ENCODE measurements at regions not wholly inside any gene's neighbourhood (a gene's known extent, or its start where the extent isn't known, plus 50 kb on each side); places are given as distances from the start of the nearest gene placed in this dataset.

DNA sequence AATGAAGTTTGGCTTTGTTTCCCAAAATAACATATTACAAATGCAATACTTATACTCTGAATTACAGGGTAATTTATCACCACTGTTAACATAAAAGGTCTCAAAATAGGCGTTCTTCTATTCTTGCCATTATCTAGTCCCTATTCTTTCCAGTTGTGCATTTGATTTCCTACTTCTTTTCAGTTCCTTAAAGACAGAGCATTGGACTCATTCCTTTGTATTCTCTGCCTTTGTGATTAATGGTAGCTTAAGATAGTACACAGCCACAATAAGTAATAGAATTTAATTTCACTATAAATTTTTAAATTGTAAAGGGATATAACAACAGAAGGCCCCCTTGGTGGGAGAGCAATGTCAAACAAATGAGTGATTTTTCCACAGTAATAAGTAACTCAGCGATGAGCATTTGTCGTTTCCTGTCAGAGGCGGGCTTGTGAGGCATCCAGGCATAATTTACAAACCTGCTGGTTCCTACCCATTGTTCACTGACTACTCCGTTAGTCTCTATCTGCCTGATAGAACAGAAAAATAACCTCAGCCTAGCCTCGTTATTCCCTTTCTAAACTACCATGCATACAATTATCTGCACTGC is 456.6 kb upstream of the REG3G start:
- intact Hi-C loops (cut with DNase I; ENCODE audit: low total_unique reads) = no loop called here
- Histone ChIP-seq H3K9me3 (no peaks in the 10 kb centered on the region), H3K36me3 (no peaks in the 10 kb centered on the region), H3K27me3 (no peaks in the 10 kb centered on the region), H3K4me1 (no peaks in the 10 kb centered on the region), H3K27ac (no peak overlapping the region), H3K4me3 (no peak overlapping the region)
- TF ChIP-seq POLR2AphosphoS5 (IDR thresholded peaks at IDR 0.05) (no peak), POLR2A (IDR thresholded peaks at IDR 0.05) (no peak)
- TF ChIP-seq, protein P1, sequence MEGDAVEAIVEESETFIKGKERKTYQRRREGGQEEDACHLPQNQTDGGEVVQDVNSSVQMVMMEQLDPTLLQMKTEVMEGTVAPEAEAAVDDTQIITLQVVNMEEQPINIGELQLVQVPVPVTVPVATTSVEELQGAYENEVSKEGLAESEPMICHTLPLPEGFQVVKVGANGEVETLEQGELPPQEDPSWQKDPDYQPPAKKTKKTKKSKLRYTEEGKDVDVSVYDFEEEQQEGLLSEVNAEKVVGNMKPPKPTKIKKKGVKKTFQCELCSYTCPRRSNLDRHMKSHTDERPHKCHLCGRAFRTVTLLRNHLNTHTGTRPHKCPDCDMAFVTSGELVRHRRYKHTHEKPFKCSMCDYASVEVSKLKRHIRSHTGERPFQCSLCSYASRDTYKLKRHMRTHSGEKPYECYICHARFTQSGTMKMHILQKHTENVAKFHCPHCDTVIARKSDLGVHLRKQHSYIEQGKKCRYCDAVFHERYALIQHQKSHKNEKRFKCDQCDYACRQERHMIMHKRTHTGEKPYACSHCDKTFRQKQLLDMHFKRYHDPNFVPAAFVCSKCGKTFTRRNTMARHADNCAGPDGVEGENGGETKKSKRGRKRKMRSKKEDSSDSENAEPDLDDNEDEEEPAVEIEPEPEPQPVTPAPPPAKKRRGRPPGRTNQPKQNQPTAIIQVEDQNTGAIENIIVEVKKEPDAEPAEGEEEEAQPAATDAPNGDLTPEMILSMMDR (IDR thresholded peaks at IDR 0.05) = no peak
- no peak for DNase-seq (ENCODE audit: low spot score in 2 of 2)

DNA sequence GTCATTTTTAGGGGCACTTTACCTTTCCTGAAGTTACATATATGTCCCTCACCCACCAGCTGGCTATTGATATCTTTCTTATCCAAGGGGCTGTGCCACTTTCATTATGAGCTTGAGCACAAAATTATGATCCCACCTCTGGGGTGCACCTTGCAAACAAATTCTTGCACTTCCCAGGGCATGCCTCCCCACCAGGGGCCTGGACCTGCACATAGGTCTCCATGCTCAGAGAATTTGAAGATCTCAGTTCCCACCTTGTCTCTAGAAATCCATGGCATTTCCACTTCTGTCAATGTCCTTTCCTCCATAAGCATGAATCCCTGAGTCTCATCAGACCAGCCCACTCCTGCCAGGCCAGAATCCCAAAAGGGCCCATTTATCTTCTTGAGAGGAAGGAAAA is 449.1 kb upstream of the REG3G start:
- intact Hi-C loops (cut with DNase I; ENCODE audit: low total_unique reads) = no loop called here
- no peaks in the 10 kb centered on the region for H3K9me3 ChIP-seq
- no peak for DNase-seq (ENCODE audit: low spot score in 2 of 2)
- H3K4me1 ChIP-seq = no peaks in the 10 kb centered on the region
- H3K27ac ChIP-seq = no peak overlapping the region
- no peak overlapping the region for H3K4me3 ChIP-seq
- no peaks in the 10 kb centered on the region for H3K27me3 ChIP-seq
- TF ChIP-seq, protein P1 (IDR thresholded peaks at IDR 0.05) = no peak
- H3K36me3 ChIP-seq = no peaks in the 10 kb centered on the region

DNA sequence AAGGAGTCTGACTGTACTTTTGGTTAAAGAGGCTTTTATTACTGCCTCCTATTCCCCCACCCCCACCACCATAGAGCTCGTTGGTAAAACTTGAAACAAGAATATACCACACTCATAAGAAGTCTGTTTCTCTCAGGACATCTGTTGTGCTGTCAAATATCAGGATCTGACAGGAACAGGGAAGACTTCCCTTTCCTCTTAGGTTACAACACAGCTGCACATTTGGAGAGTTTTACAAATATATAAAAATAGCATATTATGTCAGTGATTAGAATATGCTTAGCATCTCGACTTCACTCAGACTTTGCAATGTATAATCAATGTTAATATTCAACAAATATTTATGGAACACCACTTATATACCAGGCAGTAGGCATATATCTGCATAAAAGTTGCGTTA is 439.6 kb upstream of the REG3G start:
- no peak for DNase-seq (ENCODE audit: low spot score in 2 of 2)
- Histone ChIP-seq H3K27me3 (no peaks in the 10 kb centered on the region), H3K27ac (no peak overlapping the region), H3K9me3 (no peaks in the 10 kb centered on the region), H3K4me3 (no peak overlapping the region), H3K4me1 (no peaks in the 10 kb centered on the region), H3K36me3 (no peaks in the 10 kb centered on the region)
- TF ChIP-seq, protein P1 (IDR thresholded peaks at IDR 0.05) = no peak
- TF ChIP-seq POLR2A (IDR thresholded peaks at IDR 0.05) (no peak), POLR2AphosphoS5 (IDR thresholded peaks at IDR 0.05) (no peak)
- intact Hi-C loops (cut with DNase I; ENCODE audit: low total_unique reads) = loop anchor here (5.0 kb wide), 1 partner anchor 1794 kb away; no protein-coding TSS in a partner anchor

DNA sequence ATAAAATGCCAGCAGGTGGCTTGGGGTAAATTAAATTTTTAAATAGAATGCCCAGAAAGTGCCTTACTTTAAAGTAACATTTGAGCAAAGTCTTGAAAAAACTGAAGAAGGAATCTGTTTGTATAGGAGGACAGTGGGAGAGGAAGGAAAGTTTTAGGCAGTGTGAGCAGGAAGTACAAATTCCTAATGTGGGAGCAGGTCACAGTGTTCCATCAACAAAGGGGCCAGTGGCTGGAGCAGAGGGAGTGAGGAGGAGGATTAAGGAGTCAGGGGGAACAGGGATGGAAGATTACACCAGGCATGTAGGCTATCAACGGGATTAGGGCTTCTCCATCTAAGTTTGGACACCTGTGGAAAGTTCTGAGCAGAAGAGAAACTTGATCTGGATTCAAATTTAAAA is 439.2 kb upstream of the REG3G start:
- Histone ChIP-seq H3K9me3 (no peaks in the 10 kb centered on the region), H3K4me3 (no peak overlapping the region), H3K36me3 (no peaks in the 10 kb centered on the region), H3K4me1 (no peaks in the 10 kb centered on the region), H3K27ac (no peak overlapping the region), H3K27me3 (no peaks in the 10 kb centered on the region)
- DNase-seq (ENCODE audit: low spot score in 2 of 2) = no peak
- intact Hi-C loops (cut with DNase I; ENCODE audit: low total_unique reads) = loop anchor here (5.0 kb wide), 1 partner anchor 1794 kb away; no protein-coding TSS in a partner anchor
- TF ChIP-seq POLR2AphosphoS5 (IDR thresholded peaks at IDR 0.05) (no peak), POLR2A (IDR thresholded peaks at IDR 0.05) (no peak)
- TF ChIP-seq, protein P1 (IDR thresholded peaks at IDR 0.05) = no peak

DNA sequence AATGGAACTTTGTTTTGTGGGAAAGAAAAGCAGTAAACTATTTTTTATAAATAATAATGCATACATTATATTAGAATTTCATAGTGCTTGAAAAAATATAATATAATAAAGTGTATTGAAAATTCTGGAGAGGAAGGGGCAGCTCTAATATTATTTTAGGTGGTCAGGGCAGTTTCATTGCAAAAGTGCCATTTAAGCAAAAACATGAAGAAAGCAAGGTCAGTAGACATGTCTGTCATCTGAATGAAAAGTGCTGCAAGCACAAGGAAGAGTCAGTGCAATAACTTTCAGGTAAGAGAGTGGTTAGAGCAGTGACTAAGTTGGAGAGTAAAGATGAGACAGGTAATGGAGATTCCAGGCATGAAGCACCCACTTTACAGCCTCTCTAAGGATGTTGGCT is 435.6 kb upstream of the REG3G start:
- intact Hi-C loops (cut with DNase I; ENCODE audit: low total_unique reads) = loop anchor here (5.0 kb wide), 1 partner anchor 1798 kb away; no protein-coding TSS in a partner anchor
- no peak for DNase-seq (ENCODE audit: low spot score in 2 of 2)

More for the DNA sequence above, 435.6 kb upstream of the REG3G start:
- Histone ChIP-seq H3K27ac (no peak overlapping the region), H3K9me3 (no peaks in the 10 kb centered on the region), H3K4me3 (no peak overlapping the region), H3K36me3 (no peaks in the 10 kb centered on the region), H3K27me3 (no peaks in the 10 kb centered on the region), H3K4me1 (no peaks in the 10 kb centered on the region)
- TF ChIP-seq, protein P1 (IDR thresholded peaks at IDR 0.05) = no peak
- TF ChIP-seq POLR2AphosphoS5 (IDR thresholded peaks at IDR 0.05) (no peak), POLR2A (IDR thresholded peaks at IDR 0.05) (no peak)
